GM21360 (cell line): ENCODE measurements at regions not wholly inside any gene's neighbourhood (a gene's known extent, or its start where the extent isn't known, plus 50 kb on each side); places are given as distances from the start of the nearest gene placed in this dataset.

ENCODE experiments used
- ATAC-seq: cut with Tn5 transposase; IDR thresholded peaks from one replicate; pipeline ENCODE4 v1.9.1; 2021; ENCODE audit warnings: mild to moderate bottlenecking, moderate library complexity; ENCODE audit not compliant: unreplicated experiment

DNA sequence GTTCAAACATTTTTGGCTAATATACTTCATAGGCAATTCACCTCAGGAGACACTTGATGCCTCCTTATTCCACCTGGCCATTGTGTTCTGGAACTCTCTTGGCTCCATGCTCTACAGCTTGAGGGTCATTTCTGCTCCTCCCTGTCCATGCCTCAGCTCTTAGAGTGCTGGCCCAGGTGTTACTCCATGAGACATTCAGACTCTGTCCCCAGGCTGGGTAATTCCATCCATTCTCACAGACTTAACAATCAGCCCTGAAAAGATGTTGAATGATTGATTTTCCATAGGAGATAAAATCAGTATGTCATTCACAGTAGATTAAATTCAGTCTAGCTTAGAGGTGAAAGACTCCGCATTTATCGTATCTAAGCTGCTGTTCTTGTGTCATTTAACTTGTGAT is 168.6 kb upstream of the CWC22 start:
- no peak for ATAC-seq

DNA sequence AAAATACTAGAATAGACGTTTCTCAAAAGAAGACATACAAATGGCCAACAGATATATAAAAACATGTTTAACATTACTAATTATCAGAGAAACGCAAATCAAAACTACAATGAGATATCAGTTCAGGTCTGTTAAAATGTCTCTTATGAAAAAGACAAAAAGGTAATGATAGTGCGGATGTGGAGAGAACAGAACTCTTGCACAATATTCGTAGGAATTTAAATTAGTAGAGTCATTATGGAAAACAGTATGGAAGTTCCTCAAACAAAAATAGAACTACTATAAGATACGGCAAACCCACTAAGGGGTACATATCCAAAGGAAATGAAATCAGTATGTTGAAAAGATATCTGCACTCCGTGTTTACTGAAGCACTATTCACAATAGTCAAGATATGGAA is 167.5 kb upstream of the CWC22 start:
- ATAC-seq = no peak

DNA sequence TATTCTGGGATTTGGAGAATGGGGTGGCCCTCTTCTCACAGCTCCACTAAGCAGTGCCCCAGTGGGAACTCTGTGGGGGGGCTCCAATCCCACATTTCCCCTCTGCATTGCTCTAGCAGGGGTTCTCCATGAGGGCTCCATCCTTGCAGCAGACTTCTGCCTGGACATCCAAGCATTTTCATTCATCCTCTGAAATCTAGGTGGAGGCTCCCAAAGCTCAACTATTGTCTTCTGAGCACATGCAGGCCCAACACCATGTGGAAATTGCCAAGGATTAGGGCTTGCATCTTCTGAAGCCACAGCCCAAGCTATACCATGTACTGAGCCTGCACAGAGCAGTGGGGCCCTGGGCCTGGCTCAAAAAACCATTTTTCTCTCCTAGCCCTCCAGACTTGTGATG is 162.4 kb upstream of the CWC22 start:
- ATAC-seq = no peak

DNA sequence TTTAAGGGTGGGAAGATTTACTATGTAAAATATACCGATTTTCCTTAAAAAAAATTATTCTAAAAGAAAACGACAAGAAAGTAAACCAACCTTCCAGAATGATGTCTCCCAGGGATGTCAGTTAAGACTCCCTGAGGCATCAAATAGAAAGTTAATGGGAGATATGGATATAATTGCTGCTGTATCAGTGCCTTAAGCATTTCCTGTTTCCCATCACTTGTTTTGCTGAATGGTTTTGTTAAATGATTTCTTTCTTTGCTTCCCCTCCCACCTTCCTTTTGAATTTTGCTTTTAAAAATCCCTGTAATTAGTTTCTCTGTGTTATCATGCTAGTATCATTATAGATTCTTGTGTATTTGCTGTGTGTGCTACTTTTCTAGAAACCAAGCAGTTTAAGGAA is 154.3 kb upstream of the CWC22 start:
- ATAC-seq = no peak

DNA sequence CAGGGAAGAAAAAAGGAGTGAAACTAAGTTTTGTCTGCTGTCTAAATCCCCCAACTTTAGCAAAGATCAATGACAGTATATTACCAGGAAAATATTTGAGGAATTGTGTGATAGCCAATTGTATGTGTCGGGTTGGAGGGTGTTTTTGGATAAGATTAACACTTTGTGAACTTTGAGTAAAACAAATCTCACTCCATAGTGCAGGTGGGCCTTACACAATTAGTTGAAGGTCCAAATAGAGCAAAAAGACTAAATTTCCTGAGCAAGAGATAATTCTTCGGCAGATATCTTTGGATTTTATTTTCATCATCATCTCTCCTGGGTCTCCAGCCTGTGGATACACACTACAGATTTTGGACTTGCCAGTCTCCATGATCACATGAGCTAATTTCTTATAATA is 152.8 kb upstream of the CWC22 start:
- ATAC-seq = no peak

DNA sequence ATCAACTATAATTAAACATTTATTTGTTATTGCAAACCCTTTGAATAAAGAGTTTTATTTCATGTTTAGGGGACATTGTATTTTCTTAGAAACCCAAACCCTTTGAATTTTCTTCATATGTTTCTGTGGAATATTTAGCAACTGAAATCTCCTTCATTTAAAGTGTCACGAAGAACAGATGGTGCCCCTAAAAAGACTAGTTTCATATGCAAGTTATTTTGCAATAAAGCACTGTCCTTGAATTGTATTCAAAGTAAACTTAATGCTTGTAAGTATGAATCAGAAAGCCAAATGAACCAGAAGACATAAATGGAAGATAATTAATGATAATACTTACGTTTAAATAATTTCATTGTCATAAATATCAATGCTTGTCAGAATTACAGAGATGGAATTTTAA is 151.9 kb upstream of the CWC22 start:
- ATAC-seq = no peak

DNA sequence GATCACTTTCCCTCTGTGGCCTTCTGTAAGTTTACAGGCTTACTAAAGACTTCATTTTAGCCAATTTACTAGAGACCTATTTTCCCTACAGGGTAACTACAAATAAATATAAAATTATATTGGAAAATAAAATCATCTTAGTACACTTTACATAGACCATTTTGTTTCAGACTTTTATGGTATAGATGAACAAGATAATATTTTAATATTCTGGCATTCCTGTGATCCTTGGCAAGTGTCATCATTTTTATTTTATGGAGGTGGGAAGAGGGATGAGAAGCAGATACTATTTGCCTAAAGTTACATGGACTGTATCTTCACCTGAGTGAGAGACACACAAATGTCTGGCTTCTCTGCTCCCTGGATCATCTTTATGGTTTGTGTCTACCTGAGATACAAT is 149.6 kb upstream of the CWC22 start:
- no peak for ATAC-seq

DNA sequence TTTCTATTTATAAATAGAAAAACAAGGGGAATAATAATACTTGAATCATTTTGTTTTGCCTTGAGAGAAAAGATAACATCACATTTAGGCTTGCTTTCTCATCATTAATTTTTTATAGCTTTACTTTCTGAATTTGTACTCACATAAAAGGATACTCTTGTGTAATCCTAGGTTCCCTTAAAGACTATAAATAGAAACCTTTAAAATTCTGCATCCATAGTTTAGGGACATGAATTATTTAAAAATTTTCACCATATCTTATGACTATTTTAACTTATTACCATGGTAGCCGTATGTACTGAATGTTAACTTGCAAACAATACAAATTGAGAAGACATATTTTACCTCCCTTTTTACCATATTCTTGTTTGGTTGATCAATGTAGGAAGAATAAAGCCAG is 143.5 kb upstream of the CWC22 start:
- no peak for ATAC-seq

DNA sequence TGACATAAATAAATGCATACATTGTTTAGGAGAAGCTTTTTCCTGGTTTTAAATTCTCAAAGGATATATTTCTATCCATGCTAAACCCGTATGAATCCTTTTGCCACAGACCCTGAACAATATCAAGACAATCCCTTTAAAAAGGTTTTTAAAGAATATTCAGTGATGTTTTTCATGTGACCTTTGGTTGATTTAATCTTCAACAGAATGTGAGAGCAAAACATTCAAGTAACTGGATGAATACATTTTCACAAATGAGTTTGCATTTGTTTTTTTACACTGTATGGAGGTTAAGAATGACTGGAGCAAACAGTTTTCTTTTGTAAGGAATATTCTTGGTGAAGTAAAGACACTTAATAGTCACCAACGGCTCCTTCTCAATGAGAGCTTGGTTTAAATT is 139.4 kb upstream of the CWC22 start:
- no peak for ATAC-seq

DNA sequence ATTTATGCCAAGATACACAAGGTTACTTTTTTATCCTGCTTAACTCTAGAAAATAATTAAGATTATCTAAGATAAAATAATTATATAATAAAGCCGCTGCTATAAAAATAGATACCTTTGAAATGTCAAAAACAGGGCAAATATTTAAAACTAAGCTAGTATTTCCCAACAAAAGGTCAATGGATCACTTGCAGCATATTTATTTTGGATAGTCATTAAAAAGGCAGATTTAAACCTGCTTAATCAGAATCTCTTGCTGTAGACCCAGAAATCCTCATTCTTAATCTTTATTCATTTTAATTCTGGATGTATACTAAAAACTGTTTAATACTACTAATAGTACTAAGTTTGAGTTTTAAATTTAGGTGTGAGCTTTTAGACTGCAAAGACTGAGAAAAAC is 139.0 kb upstream of the CWC22 start:
- no peak for ATAC-seq

DNA sequence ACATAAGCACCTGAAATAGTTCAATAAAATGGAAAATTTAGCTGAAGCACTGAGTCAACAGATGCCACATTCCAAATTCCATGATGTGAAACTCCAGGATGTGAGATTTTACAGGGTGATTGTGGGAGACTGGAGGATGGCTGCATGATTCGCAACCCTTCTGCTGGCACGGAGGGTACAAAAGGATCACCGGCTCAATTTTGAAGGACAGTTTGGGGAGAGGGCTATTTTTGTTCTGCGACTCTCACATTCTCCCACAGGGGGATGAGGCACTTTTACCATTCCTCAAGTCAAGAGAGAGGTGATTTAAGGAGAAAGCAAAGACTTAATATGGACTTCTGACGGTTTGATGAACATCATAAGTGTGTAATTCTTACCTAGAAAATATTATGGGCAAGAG is 138.1 kb upstream of the CWC22 start:
- ATAC-seq = no peak

DNA sequence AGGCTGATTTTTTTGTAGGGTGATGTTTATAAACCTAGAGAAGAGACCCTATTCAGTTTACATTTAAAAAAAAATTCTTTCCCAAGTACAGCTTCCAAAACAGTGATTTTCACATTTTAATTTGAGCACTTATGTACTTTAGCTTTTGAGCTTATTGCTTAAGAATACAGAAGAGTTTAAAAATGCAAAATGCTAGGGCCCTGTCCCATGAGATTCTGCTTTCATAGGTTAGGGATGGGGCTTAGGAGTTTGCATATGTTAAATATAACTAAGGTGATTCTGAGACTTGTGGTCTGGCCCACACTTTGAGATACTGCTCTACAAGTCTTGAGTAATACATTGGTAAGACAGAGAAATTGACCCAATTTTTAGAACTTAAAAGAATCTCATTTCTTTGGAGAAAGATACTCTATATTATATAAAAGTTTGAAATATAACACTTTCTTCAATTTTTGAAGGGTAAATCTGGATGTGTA is 137.3 kb upstream of the CWC22 start:
- ATAC-seq = no peak

DNA sequence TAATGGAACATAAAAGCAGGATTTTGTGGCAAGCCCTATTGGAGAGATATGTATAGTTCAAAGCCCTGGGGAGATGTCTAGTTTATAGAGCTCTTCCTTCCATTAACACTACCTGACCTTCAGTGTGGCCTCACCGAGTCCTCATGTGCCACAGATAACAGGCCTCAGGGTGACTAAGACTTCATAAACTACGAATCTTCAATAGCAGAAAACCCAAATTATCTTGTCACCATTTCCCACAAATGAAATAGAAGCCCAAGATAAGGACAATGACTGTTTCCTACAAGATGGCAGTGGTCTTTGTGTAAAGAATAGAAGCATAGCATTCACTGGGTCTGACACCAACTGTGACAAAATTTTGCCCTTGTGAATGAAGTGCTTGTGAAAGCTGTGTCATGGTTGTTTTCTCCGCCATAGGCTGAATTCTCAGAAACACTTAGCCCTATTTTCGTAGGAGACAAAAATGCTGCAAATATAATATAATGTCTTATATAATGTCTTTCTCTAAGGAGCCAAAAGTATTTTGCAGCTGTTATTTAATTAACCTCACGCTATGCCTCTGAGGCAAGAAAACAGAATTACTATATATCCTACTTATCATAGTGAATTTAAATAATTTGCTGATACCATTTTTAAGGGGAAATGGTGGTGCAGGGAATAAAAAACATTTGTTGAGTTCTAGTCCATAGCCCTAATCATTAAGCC is 136.7 kb upstream of the CWC22 start:
- no peak for ATAC-seq

DNA sequence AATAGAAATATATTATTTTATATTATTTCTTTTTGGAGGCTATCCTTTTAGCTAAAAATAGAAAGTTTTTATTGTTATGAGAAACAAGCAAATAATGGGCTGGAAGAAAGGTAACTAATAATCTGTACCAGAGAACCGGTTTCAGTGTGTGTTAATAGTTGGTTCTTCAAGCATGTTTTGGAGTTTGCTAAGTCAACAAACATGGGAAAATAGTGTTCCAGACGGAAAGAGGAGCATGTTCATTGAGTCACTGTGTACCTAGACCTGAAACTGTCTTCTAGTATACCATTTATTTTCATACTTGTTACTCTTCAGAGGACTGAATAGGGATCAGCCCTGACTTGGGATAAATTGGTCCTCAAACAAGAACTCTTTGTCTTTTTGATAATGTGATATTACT is 134.5 kb upstream of the CWC22 start:
- no peak for ATAC-seq

DNA sequence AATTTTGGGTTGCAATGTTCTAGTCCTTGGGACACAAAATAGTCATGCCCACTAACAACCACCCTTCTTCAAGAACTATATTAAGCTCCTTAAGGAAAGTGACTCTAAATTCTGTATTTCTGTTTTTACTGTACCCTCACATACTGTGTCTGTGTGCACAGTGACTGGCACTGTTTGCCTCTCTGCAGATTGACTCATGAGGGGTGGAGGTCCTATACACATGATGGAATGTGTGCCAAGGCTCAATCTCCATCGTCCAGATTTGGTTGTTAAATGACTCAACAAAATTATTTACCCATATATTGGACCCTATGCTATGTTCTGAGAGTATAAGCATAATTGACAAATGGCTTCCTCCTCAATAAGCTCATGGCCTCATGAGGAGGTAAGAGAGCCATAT is 126.6 kb upstream of the CWC22 start:
- no peak for ATAC-seq

DNA sequence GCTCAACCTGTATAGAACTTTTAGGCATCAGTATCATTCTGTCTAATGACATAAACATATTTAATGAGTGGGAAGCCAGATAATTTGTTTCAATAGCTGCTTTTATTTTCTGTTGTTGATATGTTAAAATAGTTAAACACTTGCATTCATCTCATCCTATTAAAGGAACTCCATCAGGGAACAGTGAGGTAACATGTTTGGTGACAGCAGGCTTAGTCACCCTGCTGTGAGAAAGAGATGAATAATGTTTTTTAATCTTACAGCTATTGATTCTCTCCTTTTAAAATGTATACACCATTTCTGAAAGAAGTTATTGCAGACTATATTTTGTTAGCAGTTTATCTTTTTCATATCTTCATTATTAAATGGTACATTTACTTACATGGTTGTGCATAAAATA is 123.3 kb upstream of the CWC22 start:
- no peak for ATAC-seq

DNA sequence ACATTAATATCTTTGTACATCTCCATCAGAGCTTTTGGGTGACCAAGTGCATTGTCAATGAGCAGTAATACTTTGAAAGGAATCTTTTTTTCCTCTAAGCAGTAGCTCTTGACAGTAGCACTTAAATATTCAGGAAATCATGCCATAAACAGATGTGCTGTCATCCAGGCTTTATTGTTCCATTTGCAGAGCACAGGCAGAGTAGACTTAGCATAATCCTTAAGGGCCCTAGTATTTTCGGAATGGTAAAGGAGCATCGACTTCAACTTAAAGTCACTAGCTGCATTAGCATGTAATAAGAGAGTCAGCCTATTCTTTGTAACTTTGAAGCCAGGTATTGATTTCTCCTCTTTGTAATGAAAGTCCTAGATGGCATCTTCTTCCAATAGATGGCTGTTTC is 121.8 kb upstream of the CWC22 start:
- ATAC-seq = no peak

DNA sequence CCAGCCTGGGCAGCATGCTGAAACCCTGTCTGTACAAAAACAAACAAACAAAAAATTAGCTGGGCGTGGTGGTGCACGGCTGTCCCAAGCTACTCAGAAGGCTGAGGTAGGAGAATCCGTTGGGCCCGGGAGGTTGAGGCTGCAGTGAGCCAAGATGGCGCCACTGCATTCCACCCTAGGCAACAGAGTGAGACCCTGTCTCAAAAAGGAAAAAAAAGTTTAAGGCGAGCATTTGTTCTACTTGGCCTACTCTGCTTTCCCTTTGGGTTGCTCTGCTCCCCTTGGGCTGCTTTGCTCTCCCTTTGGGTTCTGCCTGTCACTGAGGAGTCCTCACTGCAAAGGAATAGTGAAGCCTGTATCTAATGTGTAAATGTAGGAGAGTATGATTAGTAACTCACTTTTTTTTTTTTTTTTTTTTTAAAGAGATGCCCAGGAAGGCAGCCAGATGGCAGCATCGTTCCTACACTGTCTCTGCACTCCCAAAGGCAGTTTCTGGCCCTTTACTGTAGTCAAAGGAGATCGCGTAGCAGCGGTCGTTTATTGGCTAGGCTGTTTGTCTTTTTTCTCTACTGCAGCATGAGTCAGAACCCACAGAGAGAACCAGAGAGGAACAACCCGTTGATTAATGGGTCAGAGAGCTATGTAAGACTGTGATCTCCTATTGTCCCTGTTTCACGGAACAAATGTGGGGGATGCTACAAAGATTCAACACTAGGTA is 118.3 kb upstream of the CWC22 start:
- ATAC-seq = peak; percentile 91

DNA sequence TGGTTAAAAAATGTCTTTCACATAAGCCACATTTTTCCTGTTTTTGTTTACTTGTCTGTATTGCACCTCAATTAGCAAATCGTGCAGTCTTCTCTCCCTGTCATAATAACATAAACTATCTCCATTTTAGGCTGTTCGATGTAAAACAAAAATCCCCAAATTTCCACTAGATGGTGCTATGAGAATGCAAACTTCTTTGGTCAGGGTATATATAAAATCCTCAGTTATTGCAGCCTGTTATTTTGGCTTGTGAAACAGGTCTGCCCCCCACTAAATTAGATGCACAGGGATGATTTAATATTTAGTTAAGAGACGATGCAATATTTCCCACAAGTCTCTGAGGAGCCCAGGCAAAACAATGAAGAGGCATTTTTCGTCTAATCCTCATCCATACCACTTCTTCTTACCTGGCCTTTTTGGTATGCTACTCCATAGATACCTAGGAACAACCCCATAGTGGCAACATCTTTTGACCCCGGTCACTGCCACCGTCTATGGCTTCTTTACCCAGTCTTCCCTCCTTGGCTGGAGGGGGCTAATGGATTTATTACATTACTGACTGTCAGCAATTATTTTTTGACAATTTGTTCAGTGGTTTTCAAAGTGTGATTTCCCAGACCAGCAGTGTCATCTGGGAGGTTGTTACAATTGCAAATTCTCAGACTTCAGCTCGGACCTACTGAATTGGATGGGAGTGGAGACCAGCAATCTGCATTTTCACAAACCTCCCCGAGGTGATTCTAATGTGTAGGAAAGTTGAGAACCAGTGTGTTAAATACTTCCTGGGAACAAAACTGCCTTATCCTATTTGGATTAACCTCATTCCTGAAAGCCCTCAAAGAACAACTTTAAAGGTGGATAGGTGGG is 117.4 kb upstream of the CWC22 start:
- ATAC-seq = peak; percentile 51

DNA sequence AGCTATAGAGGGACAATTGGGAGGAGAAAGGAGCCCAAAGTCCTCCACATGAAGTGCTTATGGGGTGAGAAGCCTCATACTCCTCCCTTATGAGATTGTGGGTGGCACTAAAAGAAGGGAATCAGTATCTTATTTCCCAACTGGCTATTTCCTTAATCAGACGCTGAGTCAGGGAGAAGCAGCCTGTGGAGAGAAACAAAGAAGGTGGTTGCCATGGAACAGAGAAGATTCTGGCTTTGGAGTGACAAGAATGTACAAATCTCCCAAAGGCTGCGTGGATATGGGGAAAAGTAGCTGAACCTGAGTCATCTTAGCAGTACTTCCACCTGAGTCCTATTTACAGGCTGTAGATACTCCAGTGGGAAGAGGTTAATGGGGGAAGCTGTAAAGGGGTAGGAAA is 115.8 kb upstream of the CWC22 start:
- ATAC-seq = no peak

DNA sequence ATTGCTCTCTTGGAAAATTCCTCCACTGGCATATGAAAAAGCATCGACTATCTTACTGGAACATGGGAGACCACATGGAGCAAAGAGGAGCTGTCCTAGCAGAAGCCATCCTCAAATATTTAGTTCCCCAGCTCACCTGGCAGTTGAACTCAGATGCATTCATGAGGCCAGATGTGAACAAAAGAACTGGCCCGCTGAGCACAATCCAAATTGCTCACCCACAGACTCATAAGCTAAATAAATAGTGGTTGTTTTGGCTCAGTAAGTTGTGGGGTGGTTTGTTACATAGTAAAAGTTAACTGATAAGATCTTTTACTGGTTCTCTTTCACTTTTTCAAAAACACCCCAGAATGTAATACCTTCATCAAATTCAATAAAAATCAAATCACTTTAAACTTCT is 108.6 kb upstream of the CWC22 start:
- no peak for ATAC-seq

DNA sequence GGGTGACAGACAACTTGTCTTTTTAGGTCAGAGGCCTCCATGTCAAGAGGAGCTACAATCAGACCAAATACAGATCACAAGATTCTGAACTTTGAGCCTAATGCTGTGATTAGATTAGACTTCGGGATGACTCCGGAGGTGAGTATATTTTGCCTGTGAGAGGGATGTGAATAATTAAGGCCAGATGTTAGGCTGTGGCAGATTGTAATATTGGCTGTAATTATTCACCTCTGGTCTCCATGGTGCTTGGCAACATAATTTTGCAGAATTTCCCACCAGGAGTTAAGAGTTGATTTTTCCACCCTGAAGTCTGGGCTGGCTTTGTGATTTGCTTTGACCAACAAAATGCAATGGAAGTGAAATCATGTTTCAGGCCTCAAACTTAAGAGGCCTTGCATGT is 108.2 kb upstream of the CWC22 start:
- no peak for ATAC-seq
